ENCODE measurements at regions not wholly inside any gene's neighbourhood (a gene's known extent, or its start where the extent isn't known, plus 50 kb on each side); places are given as distances from the start of the nearest gene placed in this dataset.

DNA sequence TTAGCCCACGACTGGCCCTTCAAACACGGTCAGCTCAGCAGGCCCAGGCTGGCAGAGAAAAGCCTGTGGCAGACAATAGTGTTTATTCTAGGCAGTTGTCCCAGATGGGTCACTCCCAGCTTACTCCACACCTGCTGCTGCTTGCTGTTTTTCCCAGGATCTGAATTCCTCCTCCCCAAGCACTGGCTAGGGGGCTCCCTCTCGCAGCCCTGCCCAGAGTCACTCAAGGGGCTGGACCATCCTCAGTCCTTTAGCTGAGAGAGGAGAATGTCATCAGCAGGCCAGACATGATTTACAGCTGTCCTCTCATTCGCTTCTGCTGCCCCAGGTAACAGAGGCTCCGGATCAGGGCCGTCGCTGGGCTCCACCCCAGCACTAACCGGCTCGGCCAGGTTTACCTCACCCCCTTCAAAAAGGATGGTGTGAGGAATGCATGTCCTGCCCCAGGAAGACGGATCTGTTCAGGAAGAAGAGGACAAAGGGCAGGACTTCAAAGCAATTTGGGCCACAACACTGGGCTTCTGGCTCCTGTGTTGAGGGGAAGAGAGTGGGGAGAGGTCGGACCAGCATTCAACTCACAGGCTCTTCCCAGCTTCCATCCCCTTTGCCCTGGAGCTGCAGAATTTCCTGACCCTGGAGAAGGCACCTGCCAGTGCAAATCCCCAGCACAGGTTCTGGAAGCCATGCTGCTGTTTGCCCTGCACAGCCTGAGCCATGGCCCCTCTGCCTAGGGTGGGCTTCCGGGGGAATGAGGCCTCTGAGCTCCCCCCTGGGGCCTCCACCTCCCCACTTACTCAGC lies 59.7 kb upstream of the BARX2 start:
- TF ChIP-seq FOXP2 (optimal IDR thresholded peaks at IDR 0.05; ENCODE audit: borderline replicate concordance, extremely low read depth, extremely low read length, insufficient read depth) (no peak), TAF1 (IDR thresholded peaks at IDR 0.05; ENCODE audit: borderline replicate concordance, insufficient read depth, low read length) (no peak), POLR2AphosphoS5 (IDR thresholded peaks at IDR 0.05; ENCODE audit: low read depth, low read length) (no peak), SIN3A (IDR thresholded peaks at IDR 0.05; ENCODE audit: borderline replicate concordance, insufficient read depth, low read length) (no peak)
- TF ChIP-seq, protein P1, sequence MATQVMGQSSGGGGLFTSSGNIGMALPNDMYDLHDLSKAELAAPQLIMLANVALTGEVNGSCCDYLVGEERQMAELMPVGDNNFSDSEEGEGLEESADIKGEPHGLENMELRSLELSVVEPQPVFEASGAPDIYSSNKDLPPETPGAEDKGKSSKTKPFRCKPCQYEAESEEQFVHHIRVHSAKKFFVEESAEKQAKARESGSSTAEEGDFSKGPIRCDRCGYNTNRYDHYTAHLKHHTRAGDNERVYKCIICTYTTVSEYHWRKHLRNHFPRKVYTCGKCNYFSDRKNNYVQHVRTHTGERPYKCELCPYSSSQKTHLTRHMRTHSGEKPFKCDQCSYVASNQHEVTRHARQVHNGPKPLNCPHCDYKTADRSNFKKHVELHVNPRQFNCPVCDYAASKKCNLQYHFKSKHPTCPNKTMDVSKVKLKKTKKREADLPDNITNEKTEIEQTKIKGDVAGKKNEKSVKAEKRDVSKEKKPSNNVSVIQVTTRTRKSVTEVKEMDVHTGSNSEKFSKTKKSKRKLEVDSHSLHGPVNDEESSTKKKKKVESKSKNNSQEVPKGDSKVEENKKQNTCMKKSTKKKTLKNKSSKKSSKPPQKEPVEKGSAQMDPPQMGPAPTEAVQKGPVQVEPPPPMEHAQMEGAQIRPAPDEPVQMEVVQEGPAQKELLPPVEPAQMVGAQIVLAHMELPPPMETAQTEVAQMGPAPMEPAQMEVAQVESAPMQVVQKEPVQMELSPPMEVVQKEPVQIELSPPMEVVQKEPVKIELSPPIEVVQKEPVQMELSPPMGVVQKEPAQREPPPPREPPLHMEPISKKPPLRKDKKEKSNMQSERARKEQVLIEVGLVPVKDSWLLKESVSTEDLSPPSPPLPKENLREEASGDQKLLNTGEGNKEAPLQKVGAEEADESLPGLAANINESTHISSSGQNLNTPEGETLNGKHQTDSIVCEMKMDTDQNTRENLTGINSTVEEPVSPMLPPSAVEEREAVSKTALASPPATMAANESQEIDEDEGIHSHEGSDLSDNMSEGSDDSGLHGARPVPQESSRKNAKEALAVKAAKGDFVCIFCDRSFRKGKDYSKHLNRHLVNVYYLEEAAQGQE (IDR thresholded peaks at IDR 0.05; ENCODE audit: insufficient read depth in 1 of 2, low read depth in 2 of 2, low read length in 2 of 2): no peak

DNA sequence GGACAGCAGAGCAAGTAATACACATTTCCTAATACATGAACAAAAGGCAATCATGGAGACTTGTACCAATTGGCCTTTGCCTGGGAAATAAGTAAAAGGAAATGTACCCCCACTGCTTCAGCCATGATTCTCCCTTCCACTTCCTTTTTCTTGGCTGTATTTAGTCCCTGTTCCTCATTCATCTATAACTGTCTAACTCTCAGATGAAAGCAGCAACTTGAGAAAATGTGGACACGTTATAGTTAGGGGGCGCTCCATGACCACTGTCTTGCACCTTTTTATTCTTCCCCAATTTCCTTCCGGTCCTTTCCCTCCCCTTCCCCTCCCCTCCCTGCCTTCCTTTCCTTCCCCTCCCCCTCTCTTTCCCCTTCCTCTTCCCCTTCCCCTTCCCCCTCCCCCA lies 61.3 kb upstream of the BARX2 start:
- TF ChIP-seq SIN3A (IDR thresholded peaks at IDR 0.05; ENCODE audit: borderline replicate concordance, insufficient read depth, low read length) (no peak), FOXP2 (optimal IDR thresholded peaks at IDR 0.05; ENCODE audit: borderline replicate concordance, extremely low read depth, extremely low read length, insufficient read depth) (no peak), TAF1 (IDR thresholded peaks at IDR 0.05; ENCODE audit: borderline replicate concordance, insufficient read depth, low read length) (no peak), POLR2AphosphoS5 (IDR thresholded peaks at IDR 0.05; ENCODE audit: low read depth, low read length) (no peak)
- TF ChIP-seq, protein P1 (IDR thresholded peaks at IDR 0.05; ENCODE audit: insufficient read depth in 1 of 2, low read depth in 2 of 2, low read length in 2 of 2): no peak

DNA sequence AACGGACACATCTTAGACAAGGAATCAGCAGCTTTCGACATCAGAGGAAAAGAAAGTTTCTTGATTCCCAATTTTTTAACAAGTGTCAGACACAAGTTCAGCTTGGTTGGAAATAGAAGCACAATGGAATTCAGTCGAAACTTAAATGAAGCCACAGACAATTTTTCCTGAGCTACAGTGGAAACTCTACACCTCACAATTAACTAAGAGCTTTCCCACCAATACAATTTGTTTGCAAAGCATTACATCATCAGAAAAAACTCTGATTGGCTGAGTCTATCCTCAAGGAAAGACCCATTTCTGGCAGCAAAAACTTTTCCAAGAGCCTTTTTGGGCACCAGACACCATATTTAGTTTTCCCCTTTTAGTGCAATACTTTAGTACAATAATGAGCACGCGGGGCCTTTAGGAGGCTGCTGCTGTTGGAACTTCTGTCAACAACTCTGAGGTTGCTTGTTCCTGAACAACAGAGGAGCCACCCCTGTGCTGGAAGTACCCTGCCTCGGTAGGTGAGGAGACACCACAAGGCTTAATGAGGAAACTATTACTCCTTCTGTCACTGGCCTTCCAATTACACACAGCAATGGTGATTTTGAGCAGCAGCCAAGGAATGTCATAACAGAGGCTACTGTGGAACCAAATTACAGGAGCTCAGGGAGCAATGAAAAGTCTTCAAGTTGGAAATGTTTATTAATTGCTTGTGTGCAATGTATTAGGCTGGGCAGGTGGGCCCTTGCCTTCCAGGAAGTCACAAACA lies 61.9 kb upstream of the BARX2 start:
- TF ChIP-seq FOXP2 (optimal IDR thresholded peaks at IDR 0.05; ENCODE audit: borderline replicate concordance, extremely low read depth, extremely low read length, insufficient read depth) (no peak), SIN3A (IDR thresholded peaks at IDR 0.05; ENCODE audit: borderline replicate concordance, insufficient read depth, low read length) (no peak), POLR2AphosphoS5 (IDR thresholded peaks at IDR 0.05; ENCODE audit: low read depth, low read length) (no peak), TAF1 (IDR thresholded peaks at IDR 0.05; ENCODE audit: borderline replicate concordance, insufficient read depth, low read length) (no peak)
- TF ChIP-seq, protein P1 (IDR thresholded peaks at IDR 0.05; ENCODE audit: insufficient read depth in 1 of 2, low read depth in 2 of 2, low read length in 2 of 2): no peak

DNA sequence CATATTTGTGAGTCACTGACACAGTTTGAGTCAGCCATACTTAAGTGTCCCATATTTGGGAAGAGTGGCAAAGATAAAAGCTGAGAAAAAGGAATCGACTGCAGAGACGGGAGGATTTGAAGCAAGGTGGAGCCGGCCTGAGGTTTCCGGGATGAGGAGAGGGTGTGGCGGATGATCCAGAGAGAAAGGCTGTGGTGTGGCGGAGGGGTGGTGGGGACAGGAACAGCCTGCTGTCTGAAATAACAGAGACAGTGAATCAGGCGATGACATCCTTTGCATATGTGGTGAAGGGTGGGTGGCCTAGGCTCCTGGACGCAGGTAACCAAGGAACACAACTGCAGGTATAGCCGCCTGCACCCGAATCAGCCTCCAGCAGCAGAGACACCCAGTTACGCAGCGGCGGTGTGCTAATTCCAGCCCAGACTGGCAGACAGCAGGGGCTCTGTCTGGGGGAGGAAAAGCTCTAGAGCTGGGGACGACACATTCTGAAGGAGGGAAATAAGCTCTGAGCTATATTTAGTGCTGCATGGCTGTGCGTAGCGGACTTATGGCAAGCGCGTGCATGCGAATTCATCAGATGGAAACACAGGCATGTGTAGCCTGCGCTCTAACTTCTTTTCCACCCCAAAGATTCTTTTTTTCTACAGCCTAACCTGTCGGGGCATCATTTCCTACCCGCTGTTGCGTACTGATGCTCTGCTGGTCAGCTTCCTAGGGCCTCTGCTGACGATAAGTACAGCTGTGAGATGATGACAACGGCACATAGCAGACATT lies 62.7 kb upstream of the BARX2 start:
- TF ChIP-seq SIN3A (IDR thresholded peaks at IDR 0.05; ENCODE audit: borderline replicate concordance, insufficient read depth, low read length) (no peak), FOXP2 (optimal IDR thresholded peaks at IDR 0.05; ENCODE audit: borderline replicate concordance, extremely low read depth, extremely low read length, insufficient read depth) (no peak), TAF1 (IDR thresholded peaks at IDR 0.05; ENCODE audit: borderline replicate concordance, insufficient read depth, low read length) (no peak), POLR2AphosphoS5 (IDR thresholded peaks at IDR 0.05; ENCODE audit: low read depth, low read length) (no peak)
- TF ChIP-seq, protein P1 (IDR thresholded peaks at IDR 0.05; ENCODE audit: insufficient read depth in 1 of 2, low read depth in 2 of 2, low read length in 2 of 2): no peak
